HG03045 (cell line): ENCODE measurements at regions not wholly inside any gene's neighbourhood (a gene's known extent, or its start where the extent isn't known, plus 50 kb on each side); places are given as distances from the start of the nearest gene placed in this dataset.

Experiments used
- ATAC-seq: cut with Tn5 transposase; IDR thresholded peaks from one replicate; pipeline ENCODE4 v1.9.1; 2021; ENCODE audit warnings: mild to moderate bottlenecking, moderate library complexity; ENCODE audit not compliant: unreplicated experiment

DNA sequence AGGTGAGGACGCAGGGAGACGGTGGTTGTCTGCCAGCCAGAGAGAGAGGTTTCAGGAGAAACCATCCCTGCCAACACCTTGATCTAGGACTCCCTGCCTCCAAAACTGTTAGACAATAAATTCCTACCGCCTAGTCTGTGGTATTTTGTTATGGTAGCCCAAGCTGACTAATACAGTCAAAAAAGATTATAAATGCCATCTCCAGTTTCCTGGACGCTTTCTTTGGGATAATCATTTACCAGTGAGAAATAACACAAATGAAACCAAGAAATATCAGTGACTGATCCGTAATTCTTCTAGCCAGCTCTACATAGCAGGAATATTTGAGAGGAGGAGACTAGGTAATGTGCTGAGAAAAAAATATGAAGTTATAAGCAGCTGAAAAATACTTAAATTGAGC lies 707.8 kb upstream of the LMCD1 start:
- ATAC-seq: no peak

GRCh38 chr3:7798276-7798675 lies 703.3 kb upstream of the LMCD1 start:
- ATAC-seq: no peak

DNA sequence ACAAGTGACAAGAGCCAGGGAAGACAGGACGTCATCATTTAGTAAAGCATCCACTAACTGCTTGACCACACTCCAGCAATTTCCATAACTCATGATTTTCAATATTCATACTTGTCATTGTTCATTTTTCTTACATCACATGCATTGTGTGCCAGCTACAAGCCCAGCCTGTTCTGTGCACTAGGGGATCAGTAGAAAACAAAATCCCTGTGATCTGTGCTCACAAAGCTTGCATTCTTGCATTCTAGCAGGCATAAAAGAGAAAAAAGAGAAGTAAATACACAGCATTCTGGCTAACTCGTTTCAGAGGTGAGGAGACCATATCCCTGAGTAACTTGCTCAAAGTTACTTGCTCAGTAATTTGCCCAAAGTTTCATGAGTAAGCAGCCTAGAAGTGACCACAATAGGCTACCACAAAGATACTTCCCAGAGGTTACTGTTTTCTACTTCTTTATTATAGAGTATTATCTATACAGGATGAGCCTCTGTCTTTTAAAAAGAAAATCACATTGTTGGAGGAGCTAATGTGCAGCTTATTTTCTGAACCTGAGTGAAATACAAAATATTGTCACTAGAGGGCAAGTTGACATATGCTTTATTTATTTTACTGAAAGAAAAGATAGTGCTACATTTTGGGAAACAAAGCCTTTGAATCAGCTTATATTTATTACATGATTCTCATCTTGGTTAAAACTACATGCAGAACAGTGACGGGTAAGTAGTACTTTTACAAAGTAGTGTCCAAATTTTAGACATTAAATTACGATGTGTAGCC lies 701.4 kb upstream of the LMCD1 start:
- no peak for ATAC-seq

DNA sequence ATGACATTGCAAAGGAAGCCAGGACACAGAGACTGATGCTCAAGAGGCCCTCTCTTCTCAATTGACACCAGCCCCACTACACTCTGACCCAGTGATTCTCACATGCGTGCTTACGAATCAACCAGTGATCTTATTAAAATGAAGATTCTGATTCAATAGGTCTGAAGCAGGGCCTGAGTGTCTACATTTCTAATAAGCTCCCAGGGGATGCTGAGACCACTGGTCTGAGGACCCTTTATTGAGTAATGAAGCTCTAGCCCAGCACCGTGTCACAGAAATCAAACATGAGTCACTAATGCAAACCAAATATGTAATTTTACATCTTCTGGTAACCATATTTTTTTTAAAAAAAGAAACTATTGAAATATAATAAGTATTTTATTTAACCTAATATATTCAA lies 689.1 kb upstream of the LMCD1 start:
- ATAC-seq: no peak

DNA sequence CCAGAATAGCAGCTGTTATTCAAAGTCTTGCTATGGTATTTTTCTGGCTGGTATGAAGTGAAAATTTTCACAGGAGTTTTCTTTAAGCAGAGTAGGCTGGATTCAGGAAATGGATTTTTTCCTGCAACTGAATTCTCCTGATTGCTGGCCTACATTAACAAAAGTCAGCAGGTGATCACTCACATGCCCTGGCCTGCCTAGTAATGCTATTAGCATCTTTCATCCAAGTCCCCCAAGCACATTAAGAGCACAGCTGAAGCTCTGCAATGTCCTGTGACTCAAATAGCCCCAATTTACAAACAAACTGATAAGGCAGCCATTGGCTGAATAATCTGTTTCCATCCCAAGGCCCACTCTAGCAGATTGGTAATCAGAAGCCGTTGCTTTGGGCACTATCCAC lies 688.3 kb upstream of the LMCD1 start:
- ATAC-seq: no peak

DNA sequence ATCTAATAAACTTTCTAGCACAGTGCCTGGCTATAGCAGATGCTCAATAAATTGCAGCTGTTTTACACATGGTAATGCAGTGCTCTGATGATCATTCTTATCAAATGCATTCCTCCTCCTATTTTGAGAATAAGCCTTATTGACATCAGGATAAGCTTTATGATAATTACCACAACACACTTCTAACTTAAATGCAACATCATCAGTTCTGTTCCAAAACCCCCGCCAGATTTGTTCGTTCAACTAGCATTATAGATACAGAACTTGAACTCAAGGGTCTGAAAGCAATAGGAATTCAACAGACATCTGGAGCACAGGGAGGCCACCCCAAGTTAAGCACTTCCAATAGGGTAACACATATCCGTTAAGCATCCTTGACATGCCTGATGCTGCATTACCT lies 684.4 kb upstream of the LMCD1 start:
- ATAC-seq: no peak

- ATAC-seq: no peak
Observed at GRCh38 chr3:7820969-7821368, 680.7 kb upstream of the LMCD1 start.

DNA sequence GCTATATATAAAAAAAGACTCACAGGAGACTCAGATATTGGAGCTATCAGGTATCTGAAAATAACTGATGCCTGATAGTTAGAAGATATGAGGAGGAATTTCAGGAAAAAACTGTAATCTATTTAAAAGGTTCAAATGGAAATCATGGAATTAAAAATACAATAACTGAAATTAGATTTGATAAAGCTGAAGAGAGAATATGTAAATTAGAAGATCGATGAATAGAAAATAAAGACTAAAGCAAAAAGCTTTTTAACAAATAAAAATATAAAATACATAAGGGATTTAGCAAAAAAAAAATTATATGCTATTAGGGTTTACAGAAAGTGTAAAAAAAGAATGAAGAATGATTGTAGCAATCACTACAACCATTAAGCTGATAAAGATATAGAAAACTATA lies 679.8 kb upstream of the LMCD1 start:
- ATAC-seq: no peak

DNA sequence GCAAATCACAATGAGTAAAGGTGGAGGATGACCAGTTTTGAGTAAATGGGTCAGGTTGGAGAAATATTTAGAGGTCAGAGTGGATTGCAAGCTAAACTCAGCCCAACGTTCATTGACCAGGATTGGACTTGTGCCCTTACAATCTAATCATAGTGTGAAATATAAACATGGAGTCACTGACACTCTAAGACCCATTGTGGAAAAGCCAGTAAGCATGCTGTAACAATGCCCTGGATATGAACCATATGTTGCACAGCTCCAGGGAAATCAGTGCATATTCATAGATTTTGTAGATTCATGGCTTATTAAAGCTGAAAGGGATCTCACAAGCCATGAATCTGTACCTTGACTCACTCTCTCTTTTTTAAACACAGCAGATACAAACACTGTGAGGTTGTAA lies 660.2 kb upstream of the LMCD1 start:
- no peak for ATAC-seq

DNA sequence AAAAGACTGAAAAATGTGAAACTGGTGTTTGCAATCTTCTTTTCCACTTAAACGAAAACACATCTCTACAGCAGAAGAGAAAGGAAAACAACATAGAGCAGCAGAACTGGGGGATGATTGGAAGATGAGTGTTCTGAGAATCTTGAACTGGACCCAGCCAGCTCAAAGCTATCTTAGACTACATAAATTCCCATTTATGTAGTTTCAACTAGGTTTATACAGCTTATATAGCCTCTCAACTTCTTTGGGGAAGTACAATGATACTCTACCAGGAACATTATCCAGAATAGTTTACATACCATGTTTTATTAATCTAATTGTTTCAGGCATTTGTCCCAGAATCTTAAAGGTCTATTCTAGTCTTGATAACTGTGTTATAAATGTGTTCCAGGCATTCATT lies 658.2 kb upstream of the LMCD1 start:
- ATAC-seq: no peak

DNA sequence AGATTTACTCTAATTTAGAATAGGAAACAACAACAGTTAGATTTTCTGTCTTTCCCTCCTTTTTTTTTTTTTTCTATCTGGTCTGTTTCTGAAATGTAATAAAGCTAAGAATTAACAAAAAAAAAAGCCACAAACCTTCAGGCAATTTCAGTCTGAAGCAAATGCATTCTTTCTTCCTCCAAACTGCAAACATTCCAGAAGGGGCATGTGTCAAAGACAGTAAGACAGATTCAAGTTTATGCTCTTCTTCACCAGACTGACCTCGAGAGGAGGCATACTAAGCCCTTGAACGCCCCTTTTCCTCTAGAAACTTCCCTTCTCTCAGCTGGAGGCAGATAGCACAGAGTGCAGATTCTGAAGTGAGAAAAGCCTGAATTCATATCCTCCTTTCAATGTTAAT lies 654.6 kb upstream of the LMCD1 start:
- no peak for ATAC-seq

GRCh38 chr3:7847521-7847920 lies 654.1 kb upstream of the LMCD1 start:
- ATAC-seq: no peak

- no peak for ATAC-seq
Observed at GRCh38 chr3:7854266-7854665, 647.4 kb upstream of the LMCD1 start.

DNA sequence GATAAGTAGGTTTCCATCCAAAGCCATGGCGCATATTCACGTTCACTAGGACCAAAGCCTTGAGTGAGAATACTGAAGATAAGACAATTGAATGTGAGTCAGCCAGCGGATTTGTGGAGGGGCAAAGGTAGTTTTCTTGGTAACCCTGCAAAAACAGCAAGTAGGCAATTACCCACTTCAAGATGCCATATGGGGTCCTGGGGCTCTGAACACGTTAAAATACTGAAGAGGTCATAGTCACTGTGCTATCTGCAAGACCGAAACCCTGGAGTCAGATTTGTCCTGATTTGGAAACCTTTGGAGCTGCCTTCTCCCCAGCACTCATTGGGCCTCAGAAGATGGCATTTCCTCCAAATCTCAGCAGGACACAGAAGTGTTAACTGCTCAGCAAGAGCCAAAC lies 646.9 kb upstream of the LMCD1 start:
- ATAC-seq: no peak

DNA sequence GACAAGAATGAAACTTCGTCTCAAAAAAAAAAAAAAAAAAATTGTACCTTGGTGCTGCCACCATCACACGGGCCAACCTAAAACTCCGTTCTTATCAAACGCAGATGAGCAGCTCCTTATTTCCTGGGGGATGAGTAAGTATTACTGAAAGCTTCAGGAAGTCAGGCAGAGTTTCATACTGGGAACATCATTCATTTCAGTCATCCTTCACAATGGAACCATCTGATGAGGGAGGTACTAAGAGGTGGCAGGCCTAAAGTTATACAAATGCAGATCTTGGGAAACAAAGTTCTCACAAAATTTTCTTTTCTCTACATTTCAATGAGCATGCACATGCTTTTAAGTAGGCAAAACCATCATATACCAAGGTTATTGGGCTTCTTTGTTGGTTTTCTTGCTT lies 636.0 kb upstream of the LMCD1 start:
- no peak for ATAC-seq

- ATAC-seq: no peak
Observed at GRCh38 chr3:7867587-7867986, 634.0 kb upstream of the LMCD1 start.

- no peak for ATAC-seq
Observed at GRCh38 chr3:7871003-7871560, 630.5 kb upstream of the LMCD1 start.

- no peak for ATAC-seq
Observed at GRCh38 chr3:7874116-7874515, 627.5 kb upstream of the LMCD1 start.

DNA sequence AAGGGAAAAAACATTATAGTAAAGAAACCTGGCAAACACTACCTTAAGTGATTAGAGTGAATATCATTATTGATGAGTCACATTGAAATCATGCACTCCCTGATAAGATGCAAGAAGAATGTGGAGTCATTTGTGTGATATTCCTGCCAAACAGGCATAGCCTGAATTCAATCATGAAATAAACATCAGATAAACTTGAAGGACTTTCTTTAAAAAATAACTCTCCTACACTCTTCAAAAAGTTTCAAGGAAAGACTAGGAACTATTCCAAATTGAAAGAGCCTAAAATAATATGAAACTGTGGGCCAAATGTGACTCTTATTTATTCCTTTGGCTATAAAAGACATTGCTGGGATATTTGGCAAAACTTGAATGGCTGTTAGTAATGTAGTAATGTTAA lies 625.7 kb upstream of the LMCD1 start:
- ATAC-seq: no peak

GRCh38 chr3:7876741-7877297 lies 624.8 kb upstream of the LMCD1 start:
- no peak for ATAC-seq

GRCh38 chr3:7877312-7877711 lies 624.3 kb upstream of the LMCD1 start:
- ATAC-seq: no peak

DNA sequence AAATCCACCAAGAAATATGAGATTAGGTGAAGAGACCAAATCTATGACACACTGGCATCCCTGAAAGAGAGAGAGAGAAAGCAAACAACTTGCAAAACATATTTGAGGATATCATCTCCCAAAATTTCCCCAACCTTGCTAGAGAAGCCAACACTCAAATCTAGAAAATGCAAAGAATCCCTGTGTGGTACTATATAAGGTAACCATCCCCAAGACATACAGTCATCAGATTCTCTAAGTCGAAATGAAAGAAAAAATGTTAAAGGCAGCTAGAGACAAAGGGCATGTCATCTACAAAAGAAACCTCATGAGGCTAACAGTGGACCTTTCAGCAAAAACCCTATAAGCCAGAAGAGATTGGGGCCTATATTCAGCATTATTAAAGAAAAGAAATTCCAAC lies 622.1 kb upstream of the LMCD1 start:
- ATAC-seq: no peak

DNA sequence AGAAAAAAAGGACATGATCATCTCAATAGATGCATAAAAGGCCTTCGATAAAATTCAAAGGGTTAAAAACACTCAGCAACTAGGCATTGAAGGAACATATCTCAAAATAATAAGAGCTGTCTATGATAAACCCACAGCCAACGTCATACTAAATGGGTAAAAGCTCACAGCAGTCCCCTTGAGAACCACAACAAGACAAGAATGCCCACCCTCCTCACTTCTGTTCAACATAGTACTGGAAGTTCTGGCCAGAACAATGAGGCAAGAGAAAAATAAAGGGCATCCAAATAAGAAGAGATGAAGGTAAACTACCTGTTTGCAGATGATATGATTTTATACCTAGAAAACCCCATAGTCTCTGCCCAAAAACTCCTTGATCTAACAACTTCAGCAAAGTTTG lies 619.7 kb upstream of the LMCD1 start:
- no peak for ATAC-seq
